Erythroblast (primary cell): ENCODE measurements at regions not wholly inside any gene's neighbourhood (a gene's known extent, or its start where the extent isn't known, plus 50 kb on each side); places are given as distances from the start of the nearest gene placed in this dataset.
A peak's percentile ranks its signal among the peaks of the same experiment; 100 is the strongest.

Experiments
- DNase-seq, 2 experiments: peaks; one replicate each; lab custom pipeline; 2025; lab: John Stamatoyannopoulos, UW
- GATA1 ChIP-seq: IDR thresholded peaks from 2 replicates; pipeline ENCODE4 v1.6.1; 2011; ENCODE audit warnings: low read depth, mild to moderate bottlenecking, control low read depth, low read length, moderate library complexity
- POLR2A ChIP-seq: IDR thresholded peaks from 2 replicates; pipeline ENCODE4 v1.6.1; 2011; ENCODE audit warnings: mild to moderate bottlenecking, low read length

DNA sequence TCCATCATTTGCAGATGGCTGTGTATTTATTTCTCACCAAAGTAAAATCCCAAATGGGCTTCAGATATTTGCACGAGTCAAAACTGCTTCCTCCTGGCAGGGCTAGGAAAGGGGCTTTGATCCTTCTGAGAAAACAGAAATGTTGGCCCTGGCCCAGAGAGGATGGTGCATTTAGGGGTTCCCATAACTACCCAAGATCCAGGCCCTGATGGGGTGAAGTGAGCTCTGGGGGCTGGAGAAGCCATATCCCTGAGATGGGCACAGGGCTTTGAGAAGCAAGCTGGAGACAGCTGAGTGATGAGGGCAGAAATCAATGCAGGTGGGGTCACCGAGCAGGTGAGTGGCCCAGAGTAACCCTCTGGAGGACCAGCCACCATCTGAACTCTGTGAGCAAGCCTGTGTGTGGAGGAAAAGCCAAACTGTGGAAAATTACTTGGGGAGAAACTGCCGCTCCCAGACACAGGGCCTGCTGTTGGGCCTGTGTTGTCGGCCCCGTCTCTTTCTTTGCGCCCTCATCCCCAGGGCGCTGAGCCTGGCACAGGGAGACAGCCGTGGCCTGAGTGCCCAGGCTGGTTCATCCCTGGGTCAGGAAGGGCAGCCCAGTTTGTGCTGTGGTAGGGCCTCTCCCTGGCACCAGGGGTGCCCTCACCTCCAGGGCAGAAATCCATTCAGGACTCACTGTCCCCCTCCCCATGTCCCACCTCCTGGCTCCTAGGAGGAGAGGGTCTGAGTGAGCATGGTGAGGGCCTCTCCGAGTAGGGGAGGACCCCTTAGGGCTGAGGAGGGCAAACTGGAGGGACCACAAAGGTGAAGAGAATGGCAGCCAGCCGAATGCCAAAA lies 167.8 kb upstream of the HAAO start:
- TF ChIP-seq POLR2A (no peak), GATA1 (no peak)
- DNase-seq, result no peak

- no peak for DNase-seq
- TF ChIP-seq GATA1 (no peak), POLR2A (no peak)
Measured at GRCh38 chr2:42959234-42960001, 167.0 kb upstream of the HAAO start.

DNA sequence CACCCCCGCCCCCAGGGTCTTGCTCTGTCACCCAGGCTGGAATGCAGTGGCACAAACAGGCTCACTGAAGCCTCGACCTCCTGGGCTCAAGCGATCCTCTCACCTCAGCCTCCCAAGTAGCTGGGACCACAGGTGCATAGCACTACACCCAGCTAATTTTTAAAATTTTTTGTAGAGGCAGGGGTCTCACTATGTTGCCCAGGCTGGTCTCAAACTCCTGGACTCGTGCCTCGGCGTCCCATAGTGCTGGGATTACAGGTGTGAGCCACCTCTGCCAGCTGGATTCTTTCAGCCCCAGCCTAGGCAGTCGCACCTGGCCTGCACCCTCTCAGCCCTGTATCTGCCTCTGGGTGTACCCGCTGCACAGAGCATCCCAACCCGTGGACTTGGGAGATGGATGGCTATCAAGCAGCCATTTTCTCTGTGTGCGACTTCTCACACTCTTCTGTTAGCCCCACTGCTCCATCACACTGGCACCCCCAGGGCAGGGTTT lies 166.4 kb upstream of the HAAO start:
- no peak for DNase-seq
- TF ChIP-seq POLR2A (no peak), GATA1 (no peak)

DNA sequence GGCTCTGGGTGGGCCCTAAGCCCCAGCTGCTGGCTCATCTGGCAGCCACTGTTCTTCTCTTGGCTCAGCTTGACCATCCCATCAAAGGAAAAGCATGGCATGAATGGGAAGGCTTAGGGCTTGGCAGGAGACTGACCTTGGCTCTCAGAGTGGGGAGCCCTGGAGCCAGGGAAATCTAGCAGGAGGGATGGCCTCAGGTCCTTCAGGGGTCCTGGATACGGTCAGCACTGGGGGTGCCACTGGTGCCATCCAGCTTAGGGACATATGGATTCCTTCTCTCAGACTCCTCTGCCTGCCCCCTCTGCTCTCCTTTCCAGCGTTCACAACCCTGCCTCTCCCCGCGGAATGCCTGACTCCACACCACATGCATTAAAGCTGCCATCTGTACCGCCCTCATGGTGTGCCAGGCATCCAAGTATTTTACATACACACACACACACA lies 165.5 kb upstream of the HAAO start:
- no peak for DNase-seq
- TF ChIP-seq POLR2A (no peak), GATA1 (no peak)

GRCh38 chr2:42957109-42957860 lies 164.9 kb upstream of the HAAO start:
- DNase-seq, result no peak
- TF ChIP-seq POLR2A (no peak), GATA1 (no peak)

DNA sequence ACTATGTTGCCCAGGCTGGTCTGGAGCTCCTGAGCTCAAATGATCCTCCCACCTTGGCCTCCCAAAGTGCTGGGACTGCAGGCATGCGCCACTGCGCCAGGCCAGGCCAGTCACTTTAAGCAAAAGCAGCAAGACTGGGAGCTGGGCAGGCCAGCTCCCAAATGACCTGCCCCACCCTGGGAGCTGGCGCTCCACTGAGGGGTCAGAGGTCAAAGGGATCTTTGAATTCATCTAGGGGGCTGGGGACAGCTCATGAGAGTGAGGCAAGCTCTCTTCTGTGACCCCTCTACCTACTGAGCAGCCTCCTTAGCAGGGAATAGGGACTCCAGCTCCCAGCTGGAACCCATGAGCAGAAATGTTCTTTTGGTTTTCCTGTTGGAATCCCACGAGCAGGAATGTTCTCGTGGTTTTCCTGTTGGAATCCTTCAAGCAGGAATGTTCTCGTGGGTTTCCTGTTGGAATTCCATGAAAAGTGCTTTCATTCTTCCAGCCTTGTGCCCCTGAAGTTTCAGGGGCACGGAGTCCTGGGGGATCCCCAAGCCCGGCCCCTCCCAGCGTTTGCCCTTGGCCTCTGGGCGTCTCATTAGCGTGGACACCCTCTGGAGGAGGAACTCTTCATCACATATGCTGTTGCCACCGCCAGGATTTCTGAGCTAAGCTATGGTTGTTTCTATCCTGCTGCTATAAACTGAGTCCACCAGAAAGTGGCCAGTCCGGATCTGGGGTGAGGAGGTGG lies 162.0 kb upstream of the HAAO start:
- no peak for DNase-seq
- TF ChIP-seq POLR2A, result no peak
- TF ChIP-seq GATA1, result no peak

DNA sequence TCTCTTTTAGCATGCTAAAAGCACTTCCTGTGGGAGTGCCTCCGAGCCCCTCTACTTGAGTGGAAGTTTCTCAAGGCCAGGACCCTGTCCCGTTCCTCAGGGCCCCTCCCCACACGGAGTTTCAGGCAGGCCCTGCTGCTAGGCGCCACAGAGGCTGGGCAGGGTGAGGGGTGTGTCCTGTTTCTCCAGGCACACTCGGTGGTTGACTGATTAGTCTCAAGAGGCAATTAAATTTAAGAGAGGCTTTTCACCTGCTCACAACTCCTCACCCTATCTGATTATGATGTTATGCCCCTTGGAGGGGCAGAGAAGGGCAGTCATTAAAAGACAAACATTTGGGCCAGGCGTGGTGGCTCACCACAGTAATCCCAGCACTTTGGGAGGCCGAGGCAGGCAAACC lies 160.8 kb upstream of the HAAO start:
- TF ChIP-seq POLR2A (no peak), GATA1 (no peak)
- no peak for DNase-seq

- TF ChIP-seq GATA1 (no peak), POLR2A (no peak)
- no peak for DNase-seq
Measured at GRCh38 chr2:42951263-42951938, 159.0 kb upstream of the HAAO start.

DNA sequence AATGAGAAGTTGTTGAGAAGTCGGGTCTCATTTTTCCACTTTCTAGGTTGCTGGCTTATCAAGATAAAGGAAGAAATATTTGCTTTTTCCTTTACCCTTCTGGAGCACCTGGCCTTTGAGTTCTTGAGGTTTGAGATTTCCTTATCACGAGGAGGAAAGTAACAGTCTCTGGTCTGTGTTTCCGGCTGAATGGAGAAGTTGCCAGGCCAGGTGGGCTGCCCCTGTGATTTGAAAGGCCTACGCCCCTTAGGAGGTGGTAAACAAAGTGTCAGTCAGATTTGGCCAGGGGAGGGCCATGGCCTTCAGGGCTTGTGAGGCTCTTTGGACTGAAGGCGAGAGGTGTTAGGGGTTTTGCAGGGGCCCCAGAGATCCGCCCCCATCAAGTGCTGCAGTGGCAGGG lies 156.7 kb upstream of the HAAO start:
- TF ChIP-seq GATA1 (no peak), POLR2A (no peak)
- no peak for DNase-seq

DNA sequence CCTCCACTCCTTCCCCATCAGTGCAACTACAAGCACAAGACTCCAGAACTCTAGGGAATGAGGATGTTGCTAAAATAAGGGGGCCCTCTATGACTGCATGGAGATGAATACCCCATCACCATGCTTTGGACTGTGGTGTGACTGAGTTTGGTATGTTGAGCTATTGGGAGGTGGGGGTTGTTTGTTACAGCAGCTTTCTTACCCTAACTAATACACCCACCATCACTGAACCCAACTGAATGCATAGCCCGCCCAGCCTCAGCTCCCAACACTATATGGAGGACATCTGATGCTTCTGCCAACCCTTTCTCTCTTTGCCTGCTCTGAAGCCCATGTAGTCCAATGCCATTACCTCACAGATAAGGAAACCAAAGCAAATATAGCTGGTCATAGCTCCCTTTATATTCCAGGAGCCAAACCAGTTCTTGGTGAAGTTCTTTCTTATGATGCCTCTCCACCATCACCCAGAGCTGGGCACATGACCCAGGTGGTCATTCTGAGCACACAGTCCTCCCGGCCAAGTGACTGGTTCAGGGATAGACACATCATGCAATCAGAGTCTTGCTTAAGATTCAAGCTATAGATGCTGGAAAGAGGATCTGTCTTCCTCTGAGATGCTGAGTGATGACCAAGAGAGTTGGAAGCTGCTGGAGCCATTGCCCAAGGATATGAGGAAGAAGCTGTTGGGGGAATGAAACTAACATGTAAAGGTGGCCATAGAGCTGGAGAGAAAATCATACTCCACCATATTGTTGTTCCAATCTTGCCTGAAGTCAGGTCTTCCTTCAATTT lies 155.6 kb upstream of the HAAO start:
- TF ChIP-seq POLR2A, result no peak
- no peak for TF ChIP-seq GATA1
- no peak for DNase-seq

DNA sequence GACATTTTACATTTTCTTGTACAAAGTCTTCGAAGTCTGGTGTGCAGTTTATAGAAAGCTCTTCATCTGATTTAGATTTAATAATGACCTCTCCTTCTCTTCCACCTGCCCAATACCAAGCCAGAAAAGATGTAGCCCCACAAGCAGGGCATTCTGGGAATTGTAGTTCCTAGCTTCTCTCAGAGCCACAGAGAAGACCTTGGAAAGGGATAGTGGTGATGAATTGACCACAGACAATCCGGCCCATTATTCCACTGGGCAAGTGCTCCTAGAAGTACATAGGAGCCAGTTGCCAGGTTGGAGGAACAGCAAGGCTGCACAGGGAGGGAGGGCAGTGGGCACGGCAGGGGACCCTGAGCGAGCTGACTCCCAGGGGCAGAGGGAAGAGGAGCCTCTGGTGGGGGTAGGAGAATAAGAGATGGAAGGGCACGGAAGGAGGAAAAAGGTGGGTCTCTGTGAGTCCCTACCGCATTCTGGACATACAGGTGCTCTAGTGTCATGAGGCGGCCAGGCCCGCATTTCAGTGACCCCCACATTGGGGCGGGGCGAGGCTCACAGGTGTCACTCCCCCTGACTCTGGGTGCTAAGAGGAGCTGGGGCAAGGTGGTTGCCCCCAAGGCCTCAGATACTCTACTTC lies 152.5 kb upstream of the HAAO start:
- DNase-seq, result peak in 1 of 2 experiments; percentile 23
- no peak for TF ChIP-seq POLR2A
